SK-N-SH treated with all-trans-retinoic acid at 6 μM for 48 hours (cell line): ENCODE measurements at regions not wholly inside any gene's neighbourhood (a gene's known extent, or its start where the extent isn't known, plus 50 kb on each side); places are given as distances from the start of the nearest gene placed in this dataset.

Experiments used
- ATAC-seq: fragments of 200-7000 bp; cut with Tn5 transposase; 3 replicates; pipeline ENCODE4 v1.9.1; 2020; ENCODE audit warnings: mild to moderate bottlenecking, moderate library complexity
- ARNTL ChIP-seq: fragments of 450-650 bp; formaldehyde crosslinking; IDR thresholded peaks from 2 replicates; pipeline ENCODE4 v1.5.0; 2020; ENCODE audit warnings: low read depth, mild to moderate bottlenecking, moderate library complexity, borderline replicate concordance
- BACH2 ChIP-seq: fragments of 250-450 bp; sonication (Bioruptor Pico); IDR thresholded peaks from 2 replicates; pipeline ENCODE4 v1.9.0; 2021; ENCODE audit warnings: mild to moderate bottlenecking, borderline replicate concordance
- CSDC2 ChIP-seq: fragments of 250-450 bp; sonication (Bioruptor Pico); IDR thresholded peaks from 2 replicates; pipeline ENCODE4 v1.5.0; 2020; ENCODE audit warnings: mild to moderate bottlenecking, moderate library complexity
- CSRNP3 ChIP-seq: fragments of 250-450 bp; sonication (Bioruptor Pico); IDR thresholded peaks from 2 replicates; pipeline ENCODE4 v1.5.1; 2021; ENCODE audit warnings: mild to moderate bottlenecking, moderate library complexity
- ESRRG ChIP-seq: fragments of 250-450 bp; sonication (Bioruptor Pico); IDR thresholded peaks from 2 replicates; pipeline ENCODE4 v1.6.1; 2021; ENCODE audit warnings: mild to moderate bottlenecking
- GLIS3 ChIP-seq: fragments of 250-450 bp; sonication (Bioruptor Pico); IDR thresholded peaks from 2 replicates; pipeline ENCODE4 v1.5.0; 2020; ENCODE audit warnings: mild to moderate bottlenecking, moderate library complexity
- ISL1 ChIP-seq: fragments of 250-450 bp; sonication (Bioruptor Pico); IDR thresholded peaks from 2 replicates; pipeline ENCODE4 v2.1.2; 2022; ENCODE audit warnings: mild to moderate bottlenecking, moderate library complexity
- OSR1 ChIP-seq: fragments of 250-450 bp; sonication (Bioruptor Pico); IDR thresholded peaks from 2 replicates; pipeline ENCODE4 v1.8.0; 2022; ENCODE audit warnings: moderate library complexity, mild to moderate bottlenecking, inconsistent platforms
- POU6F1 ChIP-seq: fragments of 250-450 bp; sonication (Bioruptor Pico); IDR thresholded peaks from 2 replicates; pipeline ENCODE4 v1.8.0; 2021; ENCODE audit warnings: low read depth, mild to moderate bottlenecking, moderate library complexity, borderline replicate concordance
- PPARA ChIP-seq: fragments of 250-450 bp; sonication (Bioruptor Pico); IDR thresholded peaks from 2 replicates; pipeline ENCODE4 v1.5.0; 2020; ENCODE audit warnings: mild to moderate bottlenecking, borderline replicate concordance
- RARB ChIP-seq: fragments of 250-450 bp; sonication (Bioruptor Pico); IDR thresholded peaks from 2 replicates; pipeline ENCODE4 v1.8.0; 2021; ENCODE audit warnings: mild to moderate bottlenecking, moderate library complexity
- SNAI2 ChIP-seq: fragments of 250-450 bp; sonication (Bioruptor Pico); IDR thresholded peaks from 2 replicates; pipeline ENCODE4 v1.5.0; 2020; ENCODE audit warnings: mild to moderate bottlenecking, moderate library complexity
- TCF4 ChIP-seq: fragments of 250-450 bp; sonication (Bioruptor Pico); IDR thresholded peaks from 2 replicates; pipeline ENCODE4 v1.8.0; 2021; ENCODE audit warnings: mild to moderate bottlenecking, moderate library complexity, borderline replicate concordance
- TOX ChIP-seq: fragments of 250-450 bp; sonication (Bioruptor Pico); IDR thresholded peaks from 2 replicates; pipeline ENCODE4 v1.8.0; 2021; ENCODE audit warnings: mild to moderate bottlenecking, moderate library complexity, borderline replicate concordance
- TSHZ2 ChIP-seq: fragments of 250-450 bp; sonication (Bioruptor Pico); IDR thresholded peaks from 2 replicates; pipeline ENCODE4 v1.5.0; 2020; ENCODE audit warnings: mild to moderate bottlenecking, moderate library complexity
- ZC3H10 ChIP-seq: fragments of 250-450 bp; sonication (Bioruptor Pico); IDR thresholded peaks from 2 replicates; pipeline ENCODE4 v1.5.1; 2021; ENCODE audit warnings: mild to moderate bottlenecking, moderate library complexity
- ZFP3 ChIP-seq: fragments of 250-450 bp; sonication (Bioruptor Pico); IDR thresholded peaks from 2 replicates; pipeline ENCODE4 v1.5.0; 2020; ENCODE audit warnings: mild to moderate bottlenecking, moderate library complexity
- ZFP30 ChIP-seq: fragments of 450-650 bp; formaldehyde crosslinking; IDR thresholded peaks from 2 replicates; pipeline ENCODE4 v1.5.0; 2022; ENCODE audit warnings: mild to moderate bottlenecking, moderate library complexity
- ZNF565 ChIP-seq: fragments of 450-650 bp; formaldehyde crosslinking; conservative IDR thresholded peaks from 2 replicates; pipeline ENCODE4 v1.5.0; 2020; ENCODE audit warnings: low read depth, mild to moderate bottlenecking, moderate library complexity
- ZNF70 ChIP-seq: fragments of 450-650 bp; formaldehyde crosslinking; IDR thresholded peaks from 2 replicates; pipeline ENCODE4 v1.5.0; 2020; ENCODE audit warnings: mild to moderate bottlenecking, moderate library complexity
- TF ChIP-seq, protein P1 (sequence below): fragments of 250-450 bp; sonication (Bioruptor Pico); IDR thresholded peaks from 2 replicates; pipeline ENCODE4 v1.8.0; 2020; ENCODE audit warnings: mild to moderate bottlenecking, moderate library complexity, borderline replicate concordance

- TF ChIP-seq GLIS3 (CRISPR knock-in tag) (no peak), ESRRG (CRISPR knock-in tag) (no peak)
- TF ChIP-seq, protein P1, sequence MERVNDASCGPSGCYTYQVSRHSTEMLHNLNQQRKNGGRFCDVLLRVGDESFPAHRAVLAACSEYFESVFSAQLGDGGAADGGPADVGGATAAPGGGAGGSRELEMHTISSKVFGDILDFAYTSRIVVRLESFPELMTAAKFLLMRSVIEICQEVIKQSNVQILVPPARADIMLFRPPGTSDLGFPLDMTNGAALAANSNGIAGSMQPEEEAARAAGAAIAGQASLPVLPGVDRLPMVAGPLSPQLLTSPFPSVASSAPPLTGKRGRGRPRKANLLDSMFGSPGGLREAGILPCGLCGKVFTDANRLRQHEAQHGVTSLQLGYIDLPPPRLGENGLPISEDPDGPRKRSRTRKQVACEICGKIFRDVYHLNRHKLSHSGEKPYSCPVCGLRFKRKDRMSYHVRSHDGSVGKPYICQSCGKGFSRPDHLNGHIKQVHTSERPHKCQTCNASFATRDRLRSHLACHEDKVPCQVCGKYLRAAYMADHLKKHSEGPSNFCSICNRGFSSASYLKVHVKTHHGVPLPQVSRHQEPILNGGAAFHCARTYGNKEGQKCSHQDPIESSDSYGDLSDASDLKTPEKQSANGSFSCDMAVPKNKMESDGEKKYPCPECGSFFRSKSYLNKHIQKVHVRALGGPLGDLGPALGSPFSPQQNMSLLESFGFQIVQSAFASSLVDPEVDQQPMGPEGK (CRISPR knock-in tag), result no peak
- ATAC-seq, result no peak
These were observed 105.8 kb downstream of the ICOS start for GRCh38 chr2:204042401-204042800.

DNA sequence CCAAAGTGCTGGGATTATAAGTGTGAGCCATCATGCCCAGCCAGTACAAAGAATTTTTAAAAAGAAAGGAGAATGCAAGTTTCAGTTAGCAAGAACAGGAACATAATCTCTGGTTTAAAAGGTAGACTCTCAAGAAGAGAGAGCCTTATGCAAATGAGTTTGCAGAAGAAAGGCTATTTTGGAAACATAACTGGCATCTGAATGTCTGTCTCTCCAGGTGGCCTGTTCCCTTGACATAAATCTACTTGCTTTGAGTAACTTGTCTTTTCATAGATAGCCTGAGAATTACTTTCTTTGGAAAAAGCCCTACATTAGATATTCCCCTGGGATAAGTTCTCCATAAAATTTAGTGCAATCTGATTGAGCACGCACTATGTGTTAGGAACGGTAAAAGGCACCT lies 109.6 kb downstream of the ICOS start:
- ATAC-seq, result no peak
- no peak for TF ChIP-seq TCF4 (CRISPR knock-in tag)
- no peak for TF ChIP-seq ARNTL (CRISPR knock-in tag)
- TF ChIP-seq TSHZ2 (CRISPR knock-in tag), result no peak
- no peak for TF ChIP-seq SNAI2 (CRISPR knock-in tag)
- no peak for TF ChIP-seq ESRRG (CRISPR knock-in tag)
- no peak for TF ChIP-seq PPARA (CRISPR knock-in tag)
- no peak for TF ChIP-seq ISL1
- no peak for TF ChIP-seq ZFP30 (CRISPR knock-in tag)
- TF ChIP-seq BACH2 (CRISPR knock-in tag), result no peak
- TF ChIP-seq ZFP3 (CRISPR knock-in tag), result no peak

DNA sequence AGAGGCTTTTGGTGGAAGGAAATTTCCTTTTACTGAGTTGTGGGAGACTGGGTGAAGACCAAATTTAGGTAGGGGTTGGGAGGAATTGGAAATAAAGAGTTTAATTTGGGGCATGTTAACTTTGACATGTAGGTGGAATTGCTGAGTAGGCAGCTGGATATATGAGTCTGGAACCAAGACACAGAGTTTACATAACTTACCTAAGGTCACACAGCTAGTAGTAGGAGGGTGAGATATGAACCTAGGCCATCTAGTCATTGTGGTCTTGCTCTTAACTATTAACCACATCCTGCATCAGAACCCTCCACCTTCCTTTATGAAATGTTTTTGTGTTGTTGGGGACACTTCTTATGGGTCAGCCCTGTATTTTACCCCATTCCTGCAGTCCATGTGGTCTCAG lies 113.1 kb downstream of the ICOS start:
- no peak for ATAC-seq
- TF ChIP-seq TCF4 (CRISPR knock-in tag) (no peak), ARNTL (CRISPR knock-in tag) (no peak), ZNF70 (CRISPR knock-in tag) (no peak), CSRNP3 (CRISPR knock-in tag) (no peak), ZFP3 (CRISPR knock-in tag) (no peak), OSR1 (CRISPR knock-in tag) (no peak), ZC3H10 (CRISPR knock-in tag) (no peak), TOX (CRISPR knock-in tag) (no peak), TSHZ2 (CRISPR knock-in tag) (no peak), ESRRG (CRISPR knock-in tag) (no peak), POU6F1 (CRISPR knock-in tag) (no peak), PPARA (CRISPR knock-in tag) (no peak), ISL1 (no peak), CSDC2 (CRISPR knock-in tag) (no peak), RARB (no peak), GLIS3 (CRISPR knock-in tag) (no peak), ZNF565 (CRISPR knock-in tag) (no peak), BACH2 (CRISPR knock-in tag) (no peak), SNAI2 (CRISPR knock-in tag) (no peak)
- TF ChIP-seq, protein P1 (CRISPR knock-in tag), result no peak
